ENCODE measurements at regions not wholly inside any gene's neighbourhood (a gene's known extent, or its start where the extent isn't known, plus 50 kb on each side); places are given as distances from the start of the nearest gene placed in this dataset.

- 50 to 77% methylated on average over 5 of the region's 5 CpGs for WGBS, 2 donors
- Histone ChIP-seq H3K27me3 (no peaks in the 10 kb centered on the region), H3K27ac (no peak overlapping the region)
These were observed 415.8 kb upstream of the TRIB2 start for GRCh38 chr2:12300927-12301326.

GRCh38 chr2:12302140-12302539, 414.6 kb upstream of the TRIB2 start:
- TF ChIP-seq EP300 (IDR thresholded peaks at IDR 0.05) (no peak), CTCF (IDR thresholded peaks at IDR 0.05) (no peak), POLR2A (IDR thresholded peaks at IDR 0.05) (no peak)
- H3K4me1 ChIP-seq = no peaks in the 10 kb centered on the region
- H3K27ac ChIP-seq = no peak overlapping the region
- 85 to 94% methylated on average over 3 of the region's 3 CpGs for WGBS, 2 donors
- DNase-seq (ENCODE audit: low spot score in 2 of 2) = no peak
- H3K27me3 ChIP-seq = no peaks in the 10 kb centered on the region
- H3K9me3 ChIP-seq = peaks cover 0 to 2% (median 0%) of the 10 kb centered on the region in 4 donors
- H3K36me3 ChIP-seq = no peaks in the 10 kb centered on the region
- H3K4me3 ChIP-seq = no peak overlapping the region

More at GRCh38 chr2:12300927-12301326, 415.8 kb upstream of the TRIB2 start:
- Histone ChIP-seq H3K36me3 (no peaks in the 10 kb centered on the region), H3K9me3 (peaks cover 0 to 2% (median 0%) of the 10 kb centered on the region in 4 donors), H3K4me1 (no peaks in the 10 kb centered on the region), H3K4me3 (no peak overlapping the region)
- TF ChIP-seq CTCF (IDR thresholded peaks at IDR 0.05) (no peak), EP300 (IDR thresholded peaks at IDR 0.05) (no peak), POLR2A (IDR thresholded peaks at IDR 0.05) (no peak)
- no peak for DNase-seq (ENCODE audit: low spot score in 2 of 2)

GRCh38 chr2:12302691-12303090, 414.0 kb upstream of the TRIB2 start:
- H3K9me3 ChIP-seq = peaks cover 0 to 2% (median 0%) of the 10 kb centered on the region in 4 donors
- DNase-seq (ENCODE audit: low spot score in 2 of 2) = no peak
- H3K36me3 ChIP-seq = no peaks in the 10 kb centered on the region
- 95 to 98% methylated on average over 3 of the region's 3 CpGs for WGBS, 2 donors
- H3K27ac ChIP-seq = no peak overlapping the region
- no peak for TF ChIP-seq CTCF (IDR thresholded peaks at IDR 0.05)
- TF ChIP-seq EP300 (IDR thresholded peaks at IDR 0.05) = no peak
- TF ChIP-seq POLR2A (IDR thresholded peaks at IDR 0.05) = no peak
- no peaks in the 10 kb centered on the region for H3K4me1 ChIP-seq
- H3K4me3 ChIP-seq = no peak overlapping the region
- no peaks in the 10 kb centered on the region for H3K27me3 ChIP-seq

- Histone ChIP-seq H3K36me3 (no peaks in the 10 kb centered on the region), H3K4me3 (no peak overlapping the region), H3K27ac (peak overlapping the region in 1 of 4 donors; percentile 39), H3K4me1 (no peaks in the 10 kb centered on the region), H3K27me3 (no peaks in the 10 kb centered on the region), H3K9me3 (peaks cover 0 to 2% (median 0%) of the 10 kb centered on the region in 4 donors)
- no peak for DNase-seq (ENCODE audit: low spot score in 2 of 2)
- TF ChIP-seq CTCF (IDR thresholded peaks at IDR 0.05) (no peak), POLR2A (IDR thresholded peaks at IDR 0.05) (no peak), EP300 (IDR thresholded peaks at IDR 0.05) (no peak)
- WGBS, 2 donors = 73 to 75% methylated on average over 7 of the region's 7 CpGs
These were observed 413.3 kb upstream of the TRIB2 start for GRCh38 chr2:12303181-12304030.

- TF ChIP-seq POLR2A (IDR thresholded peaks at IDR 0.05) (no peak), EP300 (IDR thresholded peaks at IDR 0.05) (peak in 1 of 2 donors; percentile 49)
- DNase-seq (ENCODE audit: low spot score in 2 of 2) = peak in 1 of 2 donors; percentile 33
- WGBS, 2 donors = 43 to 47% methylated on average over 2 of the region's 2 CpGs
- no peaks in the 10 kb centered on the region for H3K27me3 ChIP-seq
- no peaks in the 10 kb centered on the region for H3K9me3 ChIP-seq
- no peaks in the 10 kb centered on the region for H3K36me3 ChIP-seq
- H3K27ac ChIP-seq = no peak overlapping the region
- H3K4me1 ChIP-seq = no peaks in the 10 kb centered on the region
- H3K4me3 ChIP-seq = no peak overlapping the region
These were observed 412.1 kb upstream of the TRIB2 start for GRCh38 chr2:12304564-12305171.

Data from tibial nerve (tissue), 4 donors.